T-helper 1 cell (primary cell): ENCODE measurements at regions not wholly inside any gene's neighbourhood (a gene's known extent, or its start where the extent isn't known, plus 50 kb on each side); places are given as distances from the start of the nearest gene placed in this dataset.

Source experiments
- DNase-seq, 5 donors: peaks; one replicate each; pipeline ENCODE4 v3.0.0-alpha.2; 2012 to 2020

DNA sequence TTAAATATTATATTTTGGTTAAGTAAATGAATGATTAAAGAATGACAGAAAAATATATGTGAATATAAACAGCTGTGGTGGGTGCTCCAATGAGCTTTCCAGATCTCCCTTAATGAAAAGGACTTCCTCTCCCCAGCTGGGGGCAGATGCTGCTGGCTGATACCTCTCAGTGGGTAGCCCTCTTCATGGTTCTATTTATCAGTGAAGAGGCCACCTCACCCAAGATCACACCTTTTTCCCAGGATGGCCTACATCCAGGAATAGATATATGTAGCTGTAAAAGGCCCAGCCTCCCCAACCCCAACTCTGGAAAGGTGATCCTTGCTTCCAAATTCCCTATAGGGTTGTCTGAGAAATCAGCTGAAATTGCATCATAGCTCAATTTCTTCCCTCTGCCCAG, 135.2 kb upstream of the ACVR2A start:
- DNase-seq: no peak

DNA sequence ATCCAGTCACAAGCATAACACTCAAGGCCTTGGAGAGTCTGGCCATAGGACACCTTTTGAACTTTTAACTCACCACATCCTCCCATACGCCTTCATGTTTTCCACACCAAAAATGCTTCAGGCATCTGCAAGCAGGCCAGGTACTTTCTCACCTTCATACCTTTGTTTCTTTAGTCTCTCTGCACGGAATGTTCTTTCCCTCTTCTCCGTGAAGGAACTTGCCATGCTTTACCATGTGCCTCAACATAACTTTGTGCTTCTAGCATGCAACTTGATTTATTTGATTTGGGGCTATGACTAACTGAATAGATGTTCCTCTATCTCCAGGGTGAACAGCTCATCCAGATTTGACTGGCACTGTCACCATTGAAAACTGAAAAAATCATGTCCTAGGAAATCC, 141.7 kb upstream of the ACVR2A start:
- DNase-seq: no peak

- no peak for DNase-seq
Measured at GRCh38 chr2:147698166-147698565, 146.7 kb upstream of the ACVR2A start.

- DNase-seq: no peak
Measured at GRCh38 chr2:147696426-147696825, 148.4 kb upstream of the ACVR2A start.

DNA sequence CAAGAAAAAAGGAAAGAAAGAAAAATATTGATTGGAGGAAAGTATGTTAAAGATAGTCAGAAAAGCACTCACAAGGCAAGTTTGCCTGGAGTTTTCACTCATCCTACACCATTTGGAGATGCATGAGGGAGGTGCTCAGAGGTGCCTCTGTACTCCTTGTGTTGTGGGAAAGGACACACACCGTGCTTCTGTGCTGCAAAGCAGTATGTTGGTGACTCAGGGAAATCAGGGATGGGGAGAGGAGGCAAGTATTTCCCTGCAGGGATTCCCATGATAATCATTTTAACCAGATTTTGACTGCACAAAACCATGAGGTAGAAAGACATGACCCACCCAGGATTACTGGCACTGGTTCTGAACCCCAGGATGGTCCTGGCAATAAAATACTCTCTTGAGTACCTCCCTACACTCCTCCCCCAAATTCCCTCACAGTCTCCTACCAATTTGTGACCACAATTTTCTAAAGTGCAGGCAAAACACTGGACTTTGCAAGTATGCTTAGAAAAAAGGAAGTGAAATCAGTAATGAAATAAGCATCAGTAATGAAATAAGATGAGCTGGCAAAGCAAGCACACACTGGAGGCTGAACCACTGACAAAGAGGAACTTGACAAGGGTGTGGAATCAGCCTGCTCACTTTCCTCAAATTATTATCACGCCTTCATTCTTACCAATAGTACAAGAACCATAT, 155.5 kb upstream of the ACVR2A start:
- DNase-seq: no peak

DNA sequence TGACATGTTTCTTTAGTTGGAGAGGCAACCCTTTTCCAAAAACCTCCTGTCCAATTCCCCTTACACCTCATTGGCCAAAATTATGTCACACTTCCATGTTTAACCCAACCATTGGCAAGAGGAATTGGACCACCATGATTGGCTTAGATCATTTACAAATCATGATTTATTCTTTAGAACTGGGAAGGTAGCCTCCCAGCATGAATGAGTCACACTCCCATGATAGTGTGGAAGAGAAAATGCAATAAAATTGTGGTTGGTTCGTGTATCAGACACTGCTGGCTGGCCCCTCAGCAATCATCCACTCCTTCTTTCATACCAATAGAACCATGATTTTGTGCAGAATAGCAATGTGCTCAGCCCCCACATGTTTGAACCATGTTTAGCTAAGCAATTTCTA, 156.6 kb upstream of the ACVR2A start:
- no peak for DNase-seq

DNA sequence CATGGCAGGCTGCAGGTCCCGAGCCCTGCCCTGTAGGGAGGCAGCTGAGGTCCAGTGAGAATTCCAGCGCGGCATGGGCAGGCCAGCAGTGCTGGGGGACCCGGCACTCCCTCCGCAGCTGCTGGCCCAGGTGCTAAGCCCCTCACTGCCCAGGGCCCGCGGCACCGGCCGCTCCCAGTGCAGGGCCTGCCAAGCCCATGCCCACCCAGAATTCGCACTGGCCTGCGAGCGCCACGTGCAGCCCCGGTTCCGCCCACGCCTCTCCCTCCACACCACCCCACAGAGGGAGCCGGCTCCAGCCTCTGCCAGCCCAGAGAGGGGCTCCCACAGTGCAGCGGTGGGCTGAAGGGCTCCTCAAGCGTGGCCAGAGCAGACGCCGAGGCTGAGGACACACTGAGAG, 158.5 kb upstream of the ACVR2A start:
- DNase-seq: no peak

DNA sequence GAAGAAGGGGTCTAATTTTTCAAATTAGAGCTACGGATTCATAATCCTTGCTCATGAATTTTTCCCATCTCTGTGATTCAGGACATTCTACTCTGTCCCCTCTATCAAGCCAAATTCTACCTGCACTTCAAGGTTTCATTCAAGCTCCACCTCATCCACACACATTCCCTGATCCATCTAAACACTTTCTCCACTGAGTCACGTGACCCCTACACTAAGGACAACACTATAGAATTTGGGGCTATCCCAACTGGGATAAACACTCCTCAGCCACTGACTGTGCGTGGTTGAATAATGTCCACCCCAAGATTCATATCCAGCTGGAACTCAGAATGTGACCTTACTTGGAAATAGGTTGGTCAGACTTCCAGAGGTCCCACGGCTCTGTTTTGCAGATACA, 159.9 kb upstream of the ACVR2A start:
- no peak for DNase-seq

- no peak for DNase-seq
Measured at GRCh38 chr2:147683380-147683779, 161.4 kb upstream of the ACVR2A start.

DNA sequence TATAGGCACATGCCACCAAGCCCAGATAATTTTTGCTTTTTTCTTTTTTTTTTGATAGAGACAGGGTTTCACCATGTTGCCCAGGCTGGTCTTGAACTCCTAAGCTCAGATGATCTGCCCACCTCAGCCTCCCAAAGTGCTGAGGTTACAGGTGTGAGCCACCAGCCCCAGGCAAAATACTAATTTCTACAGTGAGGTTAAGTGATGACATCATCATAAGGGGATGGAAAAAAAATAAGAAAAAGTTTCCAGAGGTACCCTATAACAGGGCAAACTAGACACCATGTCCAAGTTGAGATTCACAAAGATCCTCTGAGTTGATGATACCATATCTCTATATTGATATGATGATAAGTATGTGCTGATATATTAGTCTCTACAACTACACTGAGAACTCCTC, 163.7 kb upstream of the ACVR2A start:
- DNase-seq: no peak

GRCh38 chr2:147679955-147680531, 164.8 kb upstream of the ACVR2A start:
- DNase-seq: no peak

DNA sequence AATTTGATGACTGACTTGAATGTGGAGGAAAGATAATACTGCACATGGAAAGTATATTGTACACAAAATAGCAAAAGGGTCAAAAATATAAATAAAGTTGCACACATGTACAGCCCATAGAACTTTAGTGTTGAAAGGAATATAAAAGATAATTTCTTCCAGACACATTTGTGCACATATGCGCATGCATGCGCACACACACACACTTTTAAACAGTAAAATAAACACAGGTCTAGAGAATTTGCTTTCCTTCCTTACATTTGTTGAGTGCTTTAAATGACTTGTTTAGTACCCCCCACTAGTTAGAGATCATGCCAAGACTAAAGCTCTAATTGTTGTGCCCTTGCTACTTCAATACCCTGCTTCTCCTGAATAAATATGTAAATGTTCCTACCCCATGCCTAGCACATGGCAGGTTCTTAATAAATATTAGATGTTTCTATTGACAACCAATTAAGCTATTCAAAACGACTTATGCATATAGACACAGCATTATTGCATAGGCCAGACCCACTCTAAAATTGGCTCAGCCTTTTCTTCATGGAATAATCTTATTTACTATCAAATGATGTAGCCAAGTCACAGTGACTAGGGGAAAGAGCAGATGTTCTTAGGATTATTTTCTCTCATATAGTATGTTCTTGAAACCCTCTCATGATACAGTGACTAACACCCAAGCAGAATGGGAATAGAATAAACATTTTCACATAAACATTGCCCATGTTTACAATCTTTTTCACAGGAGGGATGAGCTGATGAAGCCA, 165.5 kb upstream of the ACVR2A start:
- DNase-seq: no peak

DNA sequence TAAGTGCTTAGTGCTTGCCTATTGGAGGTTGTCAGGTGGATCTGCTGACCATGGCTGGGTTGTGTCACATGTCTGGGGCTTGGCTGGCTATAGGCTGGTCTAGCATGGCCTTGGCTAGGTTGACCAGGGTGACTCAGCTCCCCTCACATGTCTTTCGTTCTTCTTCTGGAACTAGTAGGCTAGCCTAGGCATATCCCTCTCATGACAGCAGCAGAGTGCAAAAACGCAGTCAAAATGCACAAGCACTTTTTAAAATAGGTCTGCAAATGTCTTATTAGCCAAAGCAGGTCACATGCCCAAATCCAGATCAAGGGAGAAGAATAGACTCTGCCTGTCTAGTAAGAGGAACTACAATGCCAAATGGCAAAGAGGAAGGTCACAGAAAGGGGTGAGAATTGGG, 179.7 kb upstream of the ACVR2A start:
- no peak for DNase-seq

DNA sequence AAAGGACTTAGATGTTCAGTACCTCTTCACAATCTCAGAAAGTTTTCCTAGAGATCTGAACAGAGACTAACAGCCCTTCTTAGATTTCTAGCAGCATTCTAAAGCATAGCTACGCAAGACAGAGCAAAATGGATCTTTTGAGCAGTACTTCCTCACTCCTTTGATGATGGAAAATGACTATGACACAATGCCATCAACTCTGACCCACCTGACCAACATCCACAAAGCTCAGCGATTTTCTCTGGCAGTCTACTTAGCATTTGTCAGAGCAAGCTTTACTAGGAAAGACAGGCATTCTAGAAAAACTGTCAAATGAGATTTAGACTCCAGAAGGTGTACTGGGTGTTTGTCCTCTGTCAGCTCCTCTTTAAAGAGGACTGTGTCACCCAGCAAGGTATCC, 180.9 kb upstream of the ACVR2A start:
- DNase-seq: no peak

DNA sequence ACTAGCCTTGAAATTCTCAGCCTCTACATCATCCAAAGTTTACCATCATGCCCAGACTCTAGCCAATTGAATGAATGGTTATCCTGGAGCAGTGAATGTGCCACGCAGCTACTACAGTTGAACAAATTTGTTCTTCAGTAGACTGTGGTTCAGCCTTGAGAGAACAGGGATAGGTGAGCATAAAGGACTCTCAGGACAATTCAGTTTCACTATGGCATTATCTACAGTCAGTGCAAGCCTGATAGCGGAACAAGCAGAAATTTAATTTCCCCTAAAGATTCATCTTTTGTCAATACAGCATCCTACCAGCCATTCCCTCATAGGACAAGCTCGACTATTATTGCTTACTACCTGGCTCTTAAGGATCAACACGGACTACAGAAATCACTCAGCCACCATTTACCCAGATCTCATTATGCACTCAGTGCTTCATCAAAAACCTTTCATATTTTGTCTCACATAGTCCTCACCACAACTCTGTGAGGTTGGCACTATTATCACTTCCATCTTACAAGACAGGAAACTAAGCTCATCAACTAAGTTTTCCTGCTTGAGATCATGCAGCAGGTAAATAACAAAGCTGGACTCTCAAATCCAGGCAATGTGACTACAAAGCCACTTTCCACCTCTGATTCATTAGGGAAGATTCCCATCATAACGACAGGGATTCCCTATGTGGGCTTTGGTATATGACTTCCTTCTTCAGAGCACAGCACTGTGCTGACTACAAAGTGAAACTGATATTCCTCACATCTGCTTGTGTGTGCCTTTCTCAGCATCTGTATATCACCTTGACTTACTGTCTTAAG, 181.5 kb upstream of the ACVR2A start:
- peak in 1 of 5 donors; percentile 74 for DNase-seq

GRCh38 chr2:147662221-147662620, 182.6 kb upstream of the ACVR2A start:
- no peak for DNase-seq

DNA sequence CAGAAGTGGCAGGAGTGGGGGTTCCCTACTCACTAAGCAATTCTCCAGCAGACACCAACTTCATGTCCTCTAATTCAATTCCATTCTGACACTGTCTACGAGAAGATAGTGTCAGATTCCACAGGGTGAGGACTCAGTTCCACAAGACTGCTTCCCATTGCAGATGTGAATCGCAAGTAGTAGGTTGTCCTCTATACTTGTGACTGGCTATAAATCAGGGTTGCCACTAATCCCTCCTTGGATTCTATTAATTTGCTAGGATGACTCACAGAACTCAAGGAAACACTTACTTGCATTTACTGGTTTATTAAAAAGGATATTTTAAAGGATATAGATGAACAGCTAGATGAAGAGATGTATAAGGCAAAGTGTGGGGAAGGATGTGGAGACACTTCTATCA, 184.1 kb upstream of the ACVR2A start:
- DNase-seq: no peak

- no peak for DNase-seq
Measured at GRCh38 chr2:147659051-147659450, 185.8 kb upstream of the ACVR2A start.

DNA sequence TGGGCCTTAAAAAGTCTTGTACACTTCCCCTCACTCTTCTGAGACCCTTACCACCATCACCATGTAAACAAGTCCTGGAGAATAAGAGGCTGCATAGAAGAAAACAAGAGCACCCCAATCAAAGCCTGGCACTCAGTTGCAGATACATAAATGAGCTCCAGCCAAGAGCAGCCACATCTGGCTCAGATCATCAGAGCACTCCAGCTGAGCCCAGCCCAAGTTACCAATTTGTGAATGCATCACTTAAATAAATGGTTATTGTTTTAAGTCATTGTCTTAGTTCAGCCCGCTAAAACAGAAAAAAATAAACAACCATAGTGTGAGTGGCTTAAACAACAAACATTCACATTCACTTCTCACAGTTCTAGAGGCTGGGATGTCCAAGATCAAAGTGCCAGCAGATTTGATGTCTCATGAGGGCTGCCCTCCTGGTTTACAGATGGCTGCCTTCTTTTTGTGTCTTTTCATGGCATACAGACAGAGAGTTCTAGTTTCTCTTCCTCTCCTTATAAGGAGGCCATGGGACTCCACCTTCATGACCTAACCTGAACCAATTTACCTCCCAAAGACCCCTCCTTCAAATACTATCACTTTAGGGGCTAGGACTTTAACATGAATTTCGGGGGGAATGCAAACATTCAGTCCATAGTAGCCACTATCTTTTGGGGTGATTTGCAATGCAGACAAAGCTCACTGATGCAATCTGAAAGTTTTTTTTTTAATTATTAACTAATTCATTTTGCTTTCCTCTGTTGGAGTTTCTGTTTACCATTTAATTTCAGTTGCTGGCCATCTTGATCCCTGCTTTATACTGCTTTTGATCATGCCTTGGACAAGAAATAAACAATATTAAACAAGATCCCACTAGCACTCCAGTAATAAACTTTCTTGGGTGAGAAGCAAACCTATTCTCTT, 187.5 kb upstream of the ACVR2A start:
- no peak for DNase-seq

GRCh38 chr2:147649998-147650397, 194.8 kb upstream of the ACVR2A start:
- DNase-seq: no peak

DNA sequence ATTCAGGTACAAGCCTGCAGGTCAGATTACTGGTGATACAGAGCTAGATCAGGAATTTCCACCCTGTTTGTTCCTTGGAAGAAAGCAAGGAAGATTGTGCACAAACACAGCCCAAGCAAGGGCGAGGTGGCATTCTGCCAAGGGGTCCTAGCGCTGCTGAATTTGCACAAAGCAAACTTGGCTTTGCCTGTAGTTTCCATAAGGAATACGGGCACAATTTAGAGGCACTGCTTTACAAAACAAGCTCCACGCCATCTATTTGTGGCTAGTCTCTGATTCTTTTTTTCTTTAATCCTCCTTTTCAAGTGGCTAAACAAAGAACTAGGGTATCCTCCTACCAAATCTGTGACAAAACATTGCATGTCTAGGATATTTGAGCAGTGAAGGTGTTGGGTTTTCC, 195.5 kb upstream of the ACVR2A start:
- no peak for DNase-seq

GRCh38 chr2:147648471-147648870, 196.4 kb upstream of the ACVR2A start:
- no peak for DNase-seq
